ENCODE measurements at regions not wholly inside any gene's neighbourhood (a gene's known extent, or its start where the extent isn't known, plus 50 kb on each side); places are given as distances from the start of the nearest gene placed in this dataset.

GRCh38 chr2:173630425-173631126 lies 275.9 kb downstream of the CDCA7 start:
- Histone ChIP-seq H3K9ac (ENCODE audit: low read depth, low read length, poor library complexity, severe bottlenecking) (no peak overlapping the region), H3F3A (ENCODE audit: low read depth) (no peaks in the 10 kb centered on the region), H3K4me1 (ENCODE audit: insufficient read depth, low read length, poor library complexity, severe bottlenecking) (no peaks in the 10 kb centered on the region), H3K36me3 (ENCODE audit: insufficient read depth, low read length) (no peaks in the 10 kb centered on the region), H3K27me3 (ENCODE audit: insufficient read depth, low read length, poor library complexity, severe bottlenecking) (no peaks in the 10 kb centered on the region), H4K20me1 (ENCODE audit: insufficient read depth, low read length, poor library complexity, severe bottlenecking) (no peaks in the 10 kb centered on the region), H3K9me3 (ENCODE audit: insufficient read depth, low read depth, low read length) (no peaks in the 10 kb centered on the region), H3K4me2 (ENCODE audit: low read depth, low read length, poor library complexity, severe bottlenecking) (no peak overlapping the region), H2AFZ (ENCODE audit: low read length) (no peak overlapping the region), H3K9me2 (replicated peaks; ENCODE audit: low read depth, low read length) (no peaks in the 10 kb centered on the region), H3K79me2 (ENCODE audit: insufficient read depth, low read length) (no peaks in the 10 kb centered on the region), H3K4me3 (ENCODE audit: low read length, poor library complexity, severe bottlenecking) (no peak overlapping the region)
- no peak for TF ChIP-seq CTCF (conservative IDR thresholded peaks at IDR 0.05; ENCODE audit: low read length)
- TF ChIP-seq EZH2phosphoT487 (IDR thresholded peaks at IDR 0.05; ENCODE audit: borderline replicate concordance): no peak

- H3K27me3 ChIP-seq (ENCODE audit: insufficient read depth, low read length, poor library complexity, severe bottlenecking): no peaks in the 10 kb centered on the region
- no peak overlapping the region for H3K4me2 ChIP-seq (ENCODE audit: low read depth, low read length, poor library complexity, severe bottlenecking)
- H2AFZ ChIP-seq (ENCODE audit: low read length): no peak overlapping the region
Observed at GRCh38 chr2:173631127-173631460, 276.4 kb downstream of the CDCA7 start.

GRCh38 chr2:173644146-173644545 lies 289.5 kb downstream of the CDCA7 start:
- no peak overlapping the region for H3K9ac ChIP-seq (ENCODE audit: low read depth, low read length, poor library complexity, severe bottlenecking)
- no peaks in the 10 kb centered on the region for H3F3A ChIP-seq (ENCODE audit: low read depth)
- H3K4me1 ChIP-seq (ENCODE audit: insufficient read depth, low read length, poor library complexity, severe bottlenecking): no peaks in the 10 kb centered on the region
- no peak overlapping the region for H3K4me3 ChIP-seq (ENCODE audit: low read length, poor library complexity, severe bottlenecking)
- H3K9me2 ChIP-seq (replicated peaks; ENCODE audit: low read depth, low read length): no peaks in the 10 kb centered on the region
- no peaks in the 10 kb centered on the region for H3K36me3 ChIP-seq (ENCODE audit: insufficient read depth, low read length)
- TF ChIP-seq EZH2phosphoT487 (IDR thresholded peaks at IDR 0.05; ENCODE audit: borderline replicate concordance): no peak
- no peak for TF ChIP-seq CTCF (conservative IDR thresholded peaks at IDR 0.05; ENCODE audit: low read length)
- no peaks in the 10 kb centered on the region for H3K27me3 ChIP-seq (ENCODE audit: insufficient read depth, low read length, poor library complexity, severe bottlenecking)
- no peak overlapping the region for H2AFZ ChIP-seq (ENCODE audit: low read length)
- no peaks in the 10 kb centered on the region for H3K9me3 ChIP-seq (ENCODE audit: insufficient read depth, low read depth, low read length)
- no peak overlapping the region for H3K4me2 ChIP-seq (ENCODE audit: low read depth, low read length, poor library complexity, severe bottlenecking)
- H3K79me2 ChIP-seq (ENCODE audit: insufficient read depth, low read length): no peaks in the 10 kb centered on the region
- no peaks in the 10 kb centered on the region for H4K20me1 ChIP-seq (ENCODE audit: insufficient read depth, low read length, poor library complexity, severe bottlenecking)

More at GRCh38 chr2:173631127-173631460, 276.4 kb downstream of the CDCA7 start:
- Histone ChIP-seq H3K9me2 (replicated peaks; ENCODE audit: low read depth, low read length) (no peaks in the 10 kb centered on the region), H4K20me1 (ENCODE audit: insufficient read depth, low read length, poor library complexity, severe bottlenecking) (no peaks in the 10 kb centered on the region), H3K79me2 (ENCODE audit: insufficient read depth, low read length) (no peaks in the 10 kb centered on the region), H3K4me1 (ENCODE audit: insufficient read depth, low read length, poor library complexity, severe bottlenecking) (no peaks in the 10 kb centered on the region), H3K36me3 (ENCODE audit: insufficient read depth, low read length) (no peaks in the 10 kb centered on the region), H3K9me3 (ENCODE audit: insufficient read depth, low read depth, low read length) (no peaks in the 10 kb centered on the region), H3K4me3 (ENCODE audit: low read length, poor library complexity, severe bottlenecking) (no peak overlapping the region), H3K9ac (ENCODE audit: low read depth, low read length, poor library complexity, severe bottlenecking) (no peak overlapping the region), H3F3A (ENCODE audit: low read depth) (no peaks in the 10 kb centered on the region)
- TF ChIP-seq EZH2phosphoT487 (IDR thresholded peaks at IDR 0.05; ENCODE audit: borderline replicate concordance) (no peak), CTCF (conservative IDR thresholded peaks at IDR 0.05; ENCODE audit: low read length) (no peak)
